ENCODE measurements at regions not wholly inside any gene's neighbourhood (a gene's known extent, or its start where the extent isn't known, plus 50 kb on each side); places are given as distances from the start of the nearest gene placed in this dataset.

DNA sequence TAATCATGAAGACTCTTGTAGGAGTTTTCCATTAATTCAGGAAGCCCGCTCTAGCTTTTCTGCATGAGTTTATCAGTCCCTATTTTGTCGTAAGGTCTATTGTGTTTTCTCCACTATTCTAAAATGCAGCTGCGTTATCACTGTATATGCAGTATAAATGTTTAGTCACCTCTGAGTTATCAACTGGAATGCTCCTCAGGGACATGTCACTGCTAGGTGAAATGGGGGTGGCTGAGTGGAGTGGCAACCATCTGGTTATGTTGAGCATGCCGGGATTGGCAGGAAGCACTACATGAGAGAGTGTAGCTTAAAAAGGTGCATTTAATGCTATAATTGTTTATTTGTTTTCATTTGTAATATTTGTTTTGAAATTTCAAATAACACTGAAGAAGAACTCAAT lies 285.2 kb upstream of the ELAC2 start:
- no peak for TF ChIP-seq EZH2 (IDR thresholded peaks at IDR 0.05; ENCODE audit: borderline replicate concordance, low read depth, low read length, severe bottlenecking)
- TF ChIP-seq CTCF (IDR thresholded peaks at IDR 0.05; ENCODE audit: extremely low read depth in 1 of 2, insufficient read depth in 1 of 2, low read depth in 1 of 2, low read length in 2 of 2) = no peak
- TF ChIP-seq, protein P1, sequence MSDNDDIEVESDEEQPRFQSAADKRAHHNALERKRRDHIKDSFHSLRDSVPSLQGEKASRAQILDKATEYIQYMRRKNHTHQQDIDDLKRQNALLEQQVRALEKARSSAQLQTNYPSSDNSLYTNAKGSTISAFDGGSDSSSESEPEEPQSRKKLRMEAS (IDR thresholded peaks at IDR 0.05; ENCODE audit: insufficient read depth, insufficient read length) = no peak
- TF ChIP-seq POLR2AphosphoS5 (IDR thresholded peaks at IDR 0.05; ENCODE audit: insufficient read depth, low read depth, low read length) = no peak

Measured in endothelial cell of umbilical vein (primary cell).